ENCODE measurements at regions not wholly inside any gene's neighbourhood (a gene's known extent, or its start where the extent isn't known, plus 50 kb on each side); places are given as distances from the start of the nearest gene placed in this dataset.

GRCh38 chr19:30083125-30083681 is 141.2 kb downstream of the URI1 start:
- TF ChIP-seq MXI1 (IDR thresholded peaks at IDR 0.05; ENCODE audit: borderline replicate concordance, low read depth, low read length): no peak
- TF ChIP-seq CTCF (conservative IDR thresholded peaks at IDR 0.05; ENCODE audit: low read depth, low read length): no peak
- no peak for TF ChIP-seq SMC3 (IDR thresholded peaks at IDR 0.05; ENCODE audit: low read depth, low read length)
- no peak for TF ChIP-seq CEBPB (IDR thresholded peaks at IDR 0.05; ENCODE audit: low read depth, low read length)
- TF ChIP-seq POLR2A (IDR thresholded peaks at IDR 0.05; ENCODE audit: low read depth, low read length): no peak
- no peak for TF ChIP-seq USF2 (IDR thresholded peaks at IDR 0.05; ENCODE audit: low read depth, low read length)
- no peak for TF ChIP-seq BHLHE40 (IDR thresholded peaks at IDR 0.05; ENCODE audit: low read depth, low read length)
- TF ChIP-seq CHD1 (IDR thresholded peaks at IDR 0.05; ENCODE audit: low read depth, low read length): no peak
- TF ChIP-seq FOS (IDR thresholded peaks at IDR 0.05; ENCODE audit: low read depth, low read length): no peak
- no peak for TF ChIP-seq MAFK (IDR thresholded peaks at IDR 0.05; ENCODE audit: low read depth, low read length)

Measured in IMR-90 (cell line).